Esophagus muscularis mucosa (tissue), 4 donors: ENCODE measurements at regions not wholly inside any gene's neighbourhood (a gene's known extent, or its start where the extent isn't known, plus 50 kb on each side); places are given as distances from the start of the nearest gene placed in this dataset.

Experiments
- DNase-seq: peaks from one replicate; pipeline ENCODE4 v3.0.0-alpha.2; 2017; ENCODE audit errors: extremely low spot score
- H3K27ac ChIP-seq, 4 donors: fragments of 200-600 bp; sonication (generic); replicated peaks in 1 of 4; 1 replicate in 3 of 4; 2 replicates in 1 of 4; pipeline ENCODE4 v1.5.1; 2016 to 2019; ENCODE audit warnings: mild to moderate bottlenecking in 1 of 4
- H3K27me3 ChIP-seq, 4 donors: fragments of 200-600 bp; sonication (generic); one replicate each; pipeline versions ENCODE4 v1.5.1 to v1.6.0; 2016 to 2019
- H3K36me3 ChIP-seq, 4 donors: fragments of 200-600 bp; sonication (generic); one replicate each; pipeline ENCODE4 v1.5.1; 2016 to 2019
- H3K4me1 ChIP-seq, 4 donors: fragments of 200-600 bp; sonication (generic); one replicate each; pipeline ENCODE4 v1.5.1; 2016 to 2019
- H3K4me3 ChIP-seq, 4 donors: fragments of 200-600 bp; sonication (generic); 1 replicate in 2 of 4; 2 replicates in 2 of 4; pipeline ENCODE4 v1.5.1; 2016 to 2019; ENCODE audit warnings: mild to moderate bottlenecking in 4 of 4, moderate library complexity in 1 of 4
- H3K9me3 ChIP-seq, 4 donors: fragments of 200-600 bp; sonication (generic); 1 replicate in 3 of 4; 2 replicates in 1 of 4; pipeline ENCODE4 v1.5.1; 2016 to 2019
- CTCF ChIP-seq, 3 experiments: fragments of 200-600 bp in 2 of 3; fragments of 450-650 bp in 1 of 3; sonication (generic) in 2 of 3; IDR thresholded peaks; one replicate each; pipeline ENCODE4 v1.5.1; 2017 to 2019; ENCODE audit warnings: antibody characterized with exemption in 3 of 3, mild to moderate bottlenecking in 2 of 3, moderate library complexity in 1 of 3
- EP300 ChIP-seq: sonication (generic); formaldehyde crosslinking; IDR thresholded peaks from one replicate; pipeline ENCODE4 v1.6.1; 2017; ENCODE audit warnings: antibody characterized with exemption
- POLR2A ChIP-seq: fragments of 450-650 bp; IDR thresholded peaks from one replicate; pipeline ENCODE4 v1.6.1; 2017; ENCODE audit warnings: antibody characterized with exemption, moderate library complexity, mild to moderate bottlenecking, low read depth
- POLR2AphosphoS5 ChIP-seq, 2 donors: sonication (generic); formaldehyde crosslinking; IDR thresholded peaks; one replicate each; pipeline ENCODE4 v1.6.1; 2017; ENCODE audit warnings: antibody characterized with exemption in 2 of 2
- WGBS: methylation state at CpG from one replicate; pipeline ENCODE4 v1.1.5; 2018; 5-methylcytosine and 5-hydroxymethylcytosine counted together
- intact Hi-C: fragments of 100-400 bp; cut with DNase I; formaldehyde crosslinking; loops from one replicate; pipeline ENCODE4 v1.15.1; 2023

- no peaks in the 10 kb centered on the region for H3K27me3 ChIP-seq
- no peak overlapping the region for H3K27ac ChIP-seq
- 66% methylated on average over 1 of the region's 1 CpG for WGBS
- no peak for TF ChIP-seq POLR2AphosphoS5 (IDR thresholded peaks at IDR 0.05)
- no peak for TF ChIP-seq EP300
- no peak for TF ChIP-seq POLR2A
- TF ChIP-seq CTCF (IDR thresholded peaks at IDR 0.05) = no peak
- H3K36me3 ChIP-seq = no peaks in the 10 kb centered on the region
- H3K9me3 ChIP-seq = no peaks in the 10 kb centered on the region
- no peaks in the 10 kb centered on the region for H3K4me1 ChIP-seq
- H3K4me3 ChIP-seq = no peak overlapping the region
- DNase-seq = no peak
- intact Hi-C loops = no loop called here
Observed at GRCh38 chr4:111228874-111229273, 606.0 kb upstream of the PITX2 start.

- H3K9me3 ChIP-seq = no peaks in the 10 kb centered on the region
- no peak overlapping the region for H3K4me3 ChIP-seq
- H3K36me3 ChIP-seq = no peaks in the 10 kb centered on the region
- H3K27me3 ChIP-seq = no peaks in the 10 kb centered on the region
- no peak for DNase-seq
- no peak overlapping the region for H3K27ac ChIP-seq
- intact Hi-C loops = no loop called here
- H3K4me1 ChIP-seq = no peaks in the 10 kb centered on the region
- TF ChIP-seq POLR2A (no peak), EP300 (no peak), CTCF (IDR thresholded peaks at IDR 0.05) (no peak), POLR2AphosphoS5 (IDR thresholded peaks at IDR 0.05) (no peak)
- 39% methylated on average over 1 of the region's 1 CpG for WGBS
Observed at GRCh38 chr4:111230265-111230664, 607.4 kb upstream of the PITX2 start.

GRCh38 chr4:111231281-111231680, 608.4 kb upstream of the PITX2 start:
- DNase-seq = no peak
- Histone ChIP-seq H3K4me3 (no peak overlapping the region), H3K4me1 (no peaks in the 10 kb centered on the region), H3K9me3 (no peaks in the 10 kb centered on the region), H3K27me3 (no peaks in the 10 kb centered on the region), H3K36me3 (no peaks in the 10 kb centered on the region), H3K27ac (no peak overlapping the region)
- intact Hi-C loops = no loop called here
- 64% methylated on average over 4 of the region's 4 CpGs for WGBS
- TF ChIP-seq POLR2AphosphoS5 (IDR thresholded peaks at IDR 0.05) (no peak), EP300 (no peak), POLR2A (no peak), CTCF (IDR thresholded peaks at IDR 0.05) (no peak)

- H3K9me3 ChIP-seq = no peaks in the 10 kb centered on the region
- TF ChIP-seq EP300 (no peak), POLR2A (no peak), POLR2AphosphoS5 (IDR thresholded peaks at IDR 0.05) (no peak), CTCF (IDR thresholded peaks at IDR 0.05) (no peak)
- H3K4me1 ChIP-seq = no peaks in the 10 kb centered on the region
- intact Hi-C loops = no loop called here
- no peak for DNase-seq
- H3K27me3 ChIP-seq = no peaks in the 10 kb centered on the region
- H3K4me3 ChIP-seq = no peak overlapping the region
- H3K27ac ChIP-seq = no peak overlapping the region
- no peaks in the 10 kb centered on the region for H3K36me3 ChIP-seq
- WGBS = 72% methylated on average over 8 of the region's 8 CpGs
Observed at GRCh38 chr4:111234939-111235338, 612.1 kb upstream of the PITX2 start.

GRCh38 chr4:111263836-111264235, 641.0 kb upstream of the PITX2 start:
- 68% methylated on average over 5 of the region's 5 CpGs for WGBS
- Histone ChIP-seq H3K4me1 (peaks cover 0 to 4% (median 0%) of the 10 kb centered on the region in 4 donors), H3K36me3 (no peaks in the 10 kb centered on the region), H3K4me3 (no peak overlapping the region), H3K27me3 (no peaks in the 10 kb centered on the region), H3K27ac (no peak overlapping the region), H3K9me3 (no peaks in the 10 kb centered on the region)
- intact Hi-C loops = no loop called here
- DNase-seq = no peak
- TF ChIP-seq POLR2A = no peak
